ENCODE measurements at regions not wholly inside any gene's neighbourhood (a gene's known extent, or its start where the extent isn't known, plus 50 kb on each side); places are given as distances from the start of the nearest gene placed in this dataset.

GRCh38 chr4:170581969-170582368 is 492.2 kb upstream of the AADAT start:
- Mint-ChIP-seq H3K4me1 (no peaks in the 10 kb centered on the region), H3K36me3 (ENCODE audit: low read depth) (no peaks in the 10 kb centered on the region), H3K9me3 (no peaks in the 10 kb centered on the region), H3K27me3 (ENCODE audit: low read depth) (no peaks in the 10 kb centered on the region), H3K4me3 (no peak overlapping the region), H3K27ac (ENCODE audit: unreplicated experiment) (no peak overlapping the region)
- no peak for DNase-seq (ENCODE audit: low read depth, low spot score)
- TF ChIP-seq, protein P1, sequence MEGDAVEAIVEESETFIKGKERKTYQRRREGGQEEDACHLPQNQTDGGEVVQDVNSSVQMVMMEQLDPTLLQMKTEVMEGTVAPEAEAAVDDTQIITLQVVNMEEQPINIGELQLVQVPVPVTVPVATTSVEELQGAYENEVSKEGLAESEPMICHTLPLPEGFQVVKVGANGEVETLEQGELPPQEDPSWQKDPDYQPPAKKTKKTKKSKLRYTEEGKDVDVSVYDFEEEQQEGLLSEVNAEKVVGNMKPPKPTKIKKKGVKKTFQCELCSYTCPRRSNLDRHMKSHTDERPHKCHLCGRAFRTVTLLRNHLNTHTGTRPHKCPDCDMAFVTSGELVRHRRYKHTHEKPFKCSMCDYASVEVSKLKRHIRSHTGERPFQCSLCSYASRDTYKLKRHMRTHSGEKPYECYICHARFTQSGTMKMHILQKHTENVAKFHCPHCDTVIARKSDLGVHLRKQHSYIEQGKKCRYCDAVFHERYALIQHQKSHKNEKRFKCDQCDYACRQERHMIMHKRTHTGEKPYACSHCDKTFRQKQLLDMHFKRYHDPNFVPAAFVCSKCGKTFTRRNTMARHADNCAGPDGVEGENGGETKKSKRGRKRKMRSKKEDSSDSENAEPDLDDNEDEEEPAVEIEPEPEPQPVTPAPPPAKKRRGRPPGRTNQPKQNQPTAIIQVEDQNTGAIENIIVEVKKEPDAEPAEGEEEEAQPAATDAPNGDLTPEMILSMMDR (conservative IDR thresholded peaks at IDR 0.05): no peak

DNA sequence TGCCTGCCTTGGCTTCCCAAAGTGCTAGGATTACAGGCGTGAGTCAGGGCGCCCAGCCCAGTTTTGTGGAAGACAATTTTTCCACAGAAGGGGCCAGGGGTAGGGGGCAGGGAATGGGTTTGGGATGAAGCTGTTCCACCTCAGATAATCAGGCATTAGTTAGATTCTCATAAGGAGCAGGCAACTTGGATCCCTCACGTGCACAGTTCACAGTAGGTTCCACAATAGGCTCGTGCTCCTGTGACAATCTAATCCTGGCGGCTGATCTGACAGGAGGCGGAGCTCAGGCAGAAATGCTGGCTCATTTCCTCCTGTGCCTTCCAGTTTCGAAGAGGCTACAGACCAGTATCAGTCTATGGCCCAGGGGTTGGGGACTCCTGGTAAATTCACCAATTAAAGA is 491.6 kb upstream of the AADAT start:
- no peaks in the 10 kb centered on the region for H3K27me3 Mint-ChIP-seq (ENCODE audit: low read depth)
- H3K36me3 Mint-ChIP-seq (ENCODE audit: low read depth): no peaks in the 10 kb centered on the region
- DNase-seq (ENCODE audit: low read depth, low spot score): no peak
- no peak overlapping the region for H3K4me3 Mint-ChIP-seq
- H3K9me3 Mint-ChIP-seq: no peaks in the 10 kb centered on the region
- no peaks in the 10 kb centered on the region for H3K4me1 Mint-ChIP-seq
- TF ChIP-seq, protein P1 (conservative IDR thresholded peaks at IDR 0.05): no peak
- no peak overlapping the region for H3K27ac Mint-ChIP-seq (ENCODE audit: unreplicated experiment)

GRCh38 chr4:170580651-170581050 is 490.9 kb upstream of the AADAT start:
- H3K9me3 Mint-ChIP-seq: no peaks in the 10 kb centered on the region
- no peak overlapping the region for H3K27ac Mint-ChIP-seq (ENCODE audit: unreplicated experiment)
- no peaks in the 10 kb centered on the region for H3K4me1 Mint-ChIP-seq
- no peak overlapping the region for H3K4me3 Mint-ChIP-seq
- no peak for DNase-seq (ENCODE audit: low read depth, low spot score)
- no peaks in the 10 kb centered on the region for H3K36me3 Mint-ChIP-seq (ENCODE audit: low read depth)
- no peaks in the 10 kb centered on the region for H3K27me3 Mint-ChIP-seq (ENCODE audit: low read depth)
- TF ChIP-seq, protein P1 (conservative IDR thresholded peaks at IDR 0.05): peak; percentile 34

DNA sequence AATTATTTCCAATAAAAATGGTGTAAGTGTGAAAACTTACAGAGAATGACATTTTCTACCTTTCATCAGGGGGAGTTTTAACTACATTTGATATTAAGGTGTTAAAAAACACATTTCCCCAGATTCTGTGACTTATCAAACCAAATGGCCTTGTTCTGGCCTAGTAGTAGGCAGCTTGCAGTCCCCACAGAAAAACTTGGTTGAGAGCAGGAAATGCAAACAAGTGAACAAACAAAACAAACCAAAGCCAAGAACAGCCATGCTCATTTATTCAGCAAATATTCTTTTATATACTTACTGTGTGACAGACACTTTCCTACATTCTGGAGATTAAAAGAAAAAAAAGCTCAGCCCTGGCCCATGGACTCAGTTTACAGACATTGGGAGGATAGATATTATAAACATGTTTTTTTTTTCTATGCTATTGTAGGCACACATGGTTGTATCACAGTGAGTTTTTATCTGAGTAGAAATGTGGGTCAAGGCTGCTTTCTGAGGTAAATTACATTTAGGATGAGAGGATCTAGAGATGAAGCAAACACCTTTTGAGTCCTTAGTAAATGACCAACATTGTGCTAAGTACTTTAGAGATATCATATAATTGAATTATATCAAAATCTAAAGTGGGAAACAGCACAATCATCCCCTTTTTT is 449.2 kb upstream of the AADAT start:
- H3K9me3 Mint-ChIP-seq: peaks cover 3% of the 10 kb centered on the region
- TF ChIP-seq, protein P1 (conservative IDR thresholded peaks at IDR 0.05): no peak
- no peak overlapping the region for H3K27ac Mint-ChIP-seq (ENCODE audit: unreplicated experiment)
- H3K36me3 Mint-ChIP-seq (ENCODE audit: low read depth): no peaks in the 10 kb centered on the region
- DNase-seq (ENCODE audit: low read depth, low spot score): no peak
- no peaks in the 10 kb centered on the region for H3K27me3 Mint-ChIP-seq (ENCODE audit: low read depth)
- no peak overlapping the region for H3K4me3 Mint-ChIP-seq
- no peaks in the 10 kb centered on the region for H3K4me1 Mint-ChIP-seq

DNA sequence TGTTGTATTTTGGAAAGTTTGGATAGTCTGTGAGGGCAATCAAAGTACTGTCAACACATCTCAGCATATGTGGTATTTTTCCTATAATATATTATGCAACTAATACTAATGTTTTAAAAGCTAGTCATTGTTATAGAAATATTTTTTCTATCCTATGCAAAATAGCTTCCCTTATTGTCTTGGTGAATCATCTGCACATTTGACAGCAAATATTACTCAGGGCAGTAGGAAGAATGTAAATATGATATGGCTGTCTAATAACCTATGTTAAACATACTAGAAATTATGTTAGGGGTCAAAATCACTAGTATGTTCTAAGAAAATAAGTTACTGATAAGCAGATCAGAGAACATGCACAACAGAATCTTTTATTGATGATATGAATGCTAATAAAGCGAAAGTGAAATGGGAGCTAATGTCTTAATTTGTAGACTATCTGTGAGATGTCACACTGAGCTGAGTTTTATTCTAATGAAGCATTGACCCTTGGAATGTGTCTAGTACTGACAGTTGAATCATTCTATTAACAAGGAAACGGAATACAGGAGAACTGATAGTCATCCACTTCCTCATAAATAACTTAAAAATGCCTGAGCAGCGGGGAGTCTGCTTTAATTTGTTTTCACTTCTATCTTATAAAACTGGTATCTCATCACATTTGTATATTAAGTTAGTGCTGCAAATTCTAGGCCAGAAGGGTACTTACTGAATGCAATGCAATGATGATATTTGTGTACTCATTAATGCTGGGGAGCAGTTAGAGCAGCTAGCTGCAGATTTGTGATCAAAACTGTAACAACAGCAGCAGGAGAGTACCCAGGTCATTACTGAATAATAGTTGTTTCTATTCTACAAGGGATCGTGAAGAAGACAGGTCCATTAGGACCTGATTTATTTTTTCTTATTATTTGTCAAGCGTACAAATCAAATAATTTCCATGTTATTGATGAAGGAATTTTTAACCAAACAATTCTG is 440.3 kb upstream of the AADAT start:
- TF ChIP-seq, protein P1 (conservative IDR thresholded peaks at IDR 0.05): no peak
- no peak for DNase-seq (ENCODE audit: low read depth, low spot score)
- Mint-ChIP-seq H3K27ac (ENCODE audit: unreplicated experiment) (no peak overlapping the region), H3K27me3 (ENCODE audit: low read depth) (no peaks in the 10 kb centered on the region), H3K4me3 (no peak overlapping the region), H3K9me3 (peaks cover 4% of the 10 kb centered on the region), H3K4me1 (no peaks in the 10 kb centered on the region), H3K36me3 (ENCODE audit: low read depth) (no peaks in the 10 kb centered on the region)
